NCI-H1436 treated with DMSO at 0.1 percent for 48 hours (cell line): ENCODE measurements at regions not wholly inside any gene's neighbourhood (a gene's known extent, or its start where the extent isn't known, plus 50 kb on each side); places are given as distances from the start of the nearest gene placed in this dataset.

ENCODE experiments used
- DNase-seq: peaks from one replicate; lab custom pipeline; 2025; lab: John Stamatoyannopoulos, UW

GRCh38 chr6:113457198-113457597 is 399.9 kb upstream of the MARCKS start:
- DNase-seq, result no peak

- no peak for DNase-seq
These were observed 399.4 kb upstream of the MARCKS start for GRCh38 chr6:113457751-113458150.

GRCh38 chr6:113458368-113459010 is 398.7 kb upstream of the MARCKS start:
- DNase-seq, result no peak

GRCh38 chr6:113461153-113461932 is 395.8 kb upstream of the MARCKS start:
- no peak for DNase-seq

GRCh38 chr6:113464536-113464935 is 392.6 kb upstream of the MARCKS start:
- no peak for DNase-seq

GRCh38 chr6:113464960-113465359 is 392.2 kb upstream of the MARCKS start:
- no peak for DNase-seq

- no peak for DNase-seq
These were observed 390.6 kb upstream of the MARCKS start for GRCh38 chr6:113466526-113466925.

GRCh38 chr6:113475392-113475791 is 381.8 kb upstream of the MARCKS start:
- no peak for DNase-seq

GRCh38 chr6:113476937-113477839 is 380.0 kb upstream of the MARCKS start:
- no peak for DNase-seq

GRCh38 chr6:113480616-113481015 is 376.5 kb upstream of the MARCKS start:
- DNase-seq, result no peak

- no peak for DNase-seq
These were observed 375.7 kb upstream of the MARCKS start for GRCh38 chr6:113481458-113481857.

GRCh38 chr6:113481910-113482309 is 375.2 kb upstream of the MARCKS start:
- DNase-seq, result no peak

GRCh38 chr6:113482771-113483170 is 374.4 kb upstream of the MARCKS start:
- no peak for DNase-seq

GRCh38 chr6:113486199-113486598 is 370.9 kb upstream of the MARCKS start:
- no peak for DNase-seq

- no peak for DNase-seq
These were observed 369.6 kb upstream of the MARCKS start for GRCh38 chr6:113487489-113488058.

GRCh38 chr6:113488061-113488460 is 369.1 kb upstream of the MARCKS start:
- no peak for DNase-seq

- DNase-seq, result peak; percentile 87
These were observed 368.1 kb upstream of the MARCKS start for GRCh38 chr6:113488812-113489685.

- DNase-seq, result no peak
These were observed 367.0 kb upstream of the MARCKS start for GRCh38 chr6:113489952-113490746.

- DNase-seq, result no peak
These were observed 365.8 kb upstream of the MARCKS start for GRCh38 chr6:113491376-113491775.

GRCh38 chr6:113493991-113494390 is 363.2 kb upstream of the MARCKS start:
- DNase-seq, result no peak
